Femur (tissue), 1 donor: ENCODE measurements at regions not wholly inside any gene's neighbourhood (a gene's known extent, or its start where the extent isn't known, plus 50 kb on each side); places are given as distances from the start of the nearest gene placed in this dataset.

Experiments used
- DNase-seq: peaks from one replicate; pipeline ENCODE4 v3.0.0-alpha.2; 2017

DNA sequence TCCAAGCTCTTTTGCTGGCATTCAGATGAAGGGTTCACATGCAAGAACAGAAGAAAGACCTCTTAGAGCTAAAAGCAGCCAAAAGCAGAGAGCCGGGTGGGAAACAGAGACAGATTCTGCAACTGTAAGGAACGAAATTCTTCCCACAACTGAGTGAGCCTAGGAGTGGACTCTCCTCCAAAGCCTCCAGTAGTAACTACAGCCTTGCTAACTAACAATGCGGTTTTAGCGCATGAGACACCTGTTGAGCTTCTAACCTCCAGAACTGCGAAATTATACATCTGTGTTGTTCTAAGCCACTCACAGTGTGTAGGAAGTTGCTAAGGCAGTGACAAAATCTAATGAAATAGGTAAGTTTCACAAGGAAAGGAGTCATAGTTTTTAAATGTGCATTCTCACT is 98.1 kb upstream of the SLITRK1 start:
- no peak for DNase-seq

DNA sequence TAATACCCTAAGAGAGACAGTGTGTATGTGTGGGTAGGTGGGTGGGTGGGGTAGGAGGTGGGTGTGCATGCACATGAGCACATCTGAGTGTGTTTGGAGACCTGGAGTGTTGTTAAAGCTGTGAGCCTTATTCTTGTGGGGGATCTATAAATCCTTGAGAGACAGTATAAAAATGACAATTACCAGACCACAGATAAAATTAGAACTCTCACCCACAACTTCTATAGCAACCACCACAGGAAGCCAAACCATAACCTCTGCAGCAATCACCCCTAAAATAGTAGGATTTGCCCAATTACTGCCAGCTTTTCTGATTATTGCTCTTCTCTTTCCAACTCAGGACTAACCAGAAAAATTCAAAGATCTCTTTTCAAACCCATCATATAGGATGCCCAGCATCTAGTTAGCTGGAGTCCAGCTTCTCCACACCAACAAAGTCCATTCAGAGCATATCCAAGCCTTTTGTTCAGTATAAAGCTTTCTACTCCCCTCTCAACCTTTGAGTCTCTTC is 93.4 kb upstream of the SLITRK1 start:
- no peak for DNase-seq

DNA sequence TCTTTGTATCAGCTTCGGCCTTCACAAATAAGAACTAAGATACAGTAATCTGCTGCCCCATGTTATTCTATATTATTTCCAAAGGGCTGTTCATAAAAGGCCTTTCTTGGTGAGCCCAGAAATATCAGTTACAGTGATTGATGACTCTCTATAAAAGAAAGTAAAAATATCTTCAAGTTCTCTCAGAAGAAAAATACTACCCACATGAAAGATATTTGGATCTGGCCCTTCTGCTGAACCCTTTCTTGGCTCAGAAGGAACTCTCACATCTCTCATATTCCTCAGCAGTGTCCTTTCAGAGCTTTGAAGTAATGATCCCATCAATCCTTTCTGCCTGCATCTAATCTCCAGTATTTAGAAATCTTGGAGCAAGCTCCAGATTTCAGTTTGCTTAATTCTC is 76.3 kb upstream of the SLITRK1 start:
- no peak for DNase-seq

DNA sequence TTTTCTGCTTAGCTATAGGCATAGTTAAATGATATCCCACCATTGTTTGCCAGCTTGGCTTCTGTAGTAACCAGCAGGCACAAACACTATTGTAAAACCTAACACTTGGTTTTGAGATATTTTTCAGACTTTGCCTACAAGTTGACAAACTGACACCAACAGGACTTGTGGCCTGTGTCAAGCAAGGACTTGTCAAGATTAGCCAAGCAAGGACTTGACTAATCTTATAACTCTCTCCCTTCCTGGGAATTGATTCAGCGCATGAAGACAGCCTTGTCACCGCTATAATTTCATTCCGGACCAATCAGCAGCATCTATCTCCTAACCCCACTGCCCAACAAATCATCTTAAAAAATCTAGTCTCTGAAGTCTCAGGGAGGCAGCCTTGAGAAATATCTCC is 72.7 kb upstream of the SLITRK1 start:
- DNase-seq = no peak

DNA sequence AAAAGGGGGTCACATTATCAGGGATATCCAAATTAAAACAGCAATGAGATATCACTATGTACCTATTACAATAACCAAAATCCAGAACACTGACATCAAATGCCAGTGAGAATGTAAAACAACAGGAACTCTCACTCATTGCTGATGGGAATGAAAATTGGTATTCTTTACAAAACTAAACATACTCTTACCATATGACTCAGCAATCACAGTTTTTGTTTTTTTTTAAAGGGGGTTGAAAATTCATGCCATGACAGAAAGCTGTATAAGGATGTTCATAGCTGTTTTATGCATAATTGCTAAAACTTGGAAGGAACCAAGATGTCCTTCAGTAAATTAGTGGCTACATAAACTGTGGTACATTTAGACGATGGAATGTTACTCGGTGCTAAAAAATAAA is 71.6 kb upstream of the SLITRK1 start:
- no peak for DNase-seq

DNA sequence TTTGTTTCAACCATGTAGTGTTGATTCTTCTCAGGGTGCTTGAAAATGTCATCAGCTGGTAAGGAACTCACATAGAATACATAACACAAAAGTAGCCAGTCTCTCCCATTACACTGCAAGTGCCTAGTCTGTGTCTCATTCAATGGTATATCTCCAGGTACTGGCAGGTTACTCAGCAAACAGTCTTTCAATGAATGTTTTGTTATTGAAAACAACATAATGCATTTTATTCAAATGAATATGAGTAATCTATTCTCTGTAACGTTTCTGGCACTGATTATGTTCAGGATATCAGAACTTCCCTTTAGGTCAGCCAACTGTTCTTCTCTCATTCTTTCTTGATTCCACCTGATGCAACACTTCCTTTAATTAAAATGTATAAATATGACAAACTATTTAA is 68.0 kb upstream of the SLITRK1 start:
- DNase-seq = no peak

DNA sequence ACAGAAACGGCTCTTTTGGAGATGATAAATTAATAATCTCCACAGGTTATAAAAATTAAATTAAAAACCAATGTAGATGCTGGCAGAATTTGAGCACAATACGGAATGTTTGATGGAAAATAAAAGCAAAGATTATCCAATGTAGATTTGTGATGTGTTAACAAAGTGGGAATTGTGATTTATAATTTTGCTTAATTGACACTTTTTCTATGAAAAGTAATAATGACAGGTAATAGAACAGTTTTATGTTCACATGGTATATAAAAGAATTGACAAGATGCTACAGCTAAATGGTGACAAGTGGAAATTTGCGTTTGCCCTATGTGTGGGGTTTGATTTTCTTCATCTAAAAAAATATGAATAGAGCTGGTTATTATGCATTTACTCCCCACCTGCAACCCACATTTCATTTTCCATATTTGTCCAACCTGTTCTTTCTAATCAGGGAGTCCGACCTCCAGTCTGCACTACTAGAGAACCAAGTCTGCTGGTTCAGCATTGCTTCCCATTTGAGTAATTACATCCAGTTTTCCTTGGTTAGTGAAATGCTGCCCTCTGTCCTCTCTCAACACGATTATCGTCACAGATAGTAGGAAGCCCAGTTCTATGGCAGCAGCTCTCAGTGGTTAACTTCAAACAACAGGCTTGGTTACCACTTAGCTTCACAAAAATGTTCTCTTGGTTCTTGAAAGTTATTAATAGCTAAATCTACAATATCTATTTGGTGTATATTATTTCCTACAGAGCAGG is 61.4 kb upstream of the SLITRK1 start:
- no peak for DNase-seq

DNA sequence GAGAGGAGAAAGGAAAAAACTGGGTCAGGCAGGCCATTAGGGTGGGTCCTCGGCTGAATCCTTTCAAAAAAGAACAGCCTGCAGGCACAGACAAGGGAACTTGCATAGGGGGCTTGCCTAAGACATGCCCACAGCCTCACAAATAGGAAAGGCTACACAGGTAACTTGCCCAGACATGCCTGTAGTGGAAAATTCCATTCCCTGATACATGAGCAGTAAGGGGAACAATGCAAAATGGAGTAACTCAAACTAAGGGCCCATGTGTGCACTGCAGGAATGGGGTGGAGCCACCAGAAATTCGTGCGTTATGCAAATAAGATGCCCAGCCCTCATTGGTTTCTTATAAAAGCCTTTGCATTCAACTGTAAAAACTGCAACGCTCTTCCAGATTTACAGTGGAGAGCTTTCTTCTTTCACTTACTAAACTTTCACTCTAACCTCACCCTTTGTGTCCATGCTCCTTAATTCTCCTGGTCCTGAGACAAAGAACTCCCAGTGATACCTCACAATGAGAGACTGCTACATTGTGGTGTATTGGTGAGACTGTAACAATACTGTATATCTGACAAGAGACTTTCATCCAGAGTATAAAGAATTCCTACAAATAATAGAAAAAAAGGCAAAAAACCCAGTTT is 59.5 kb upstream of the SLITRK1 start:
- no peak for DNase-seq

DNA sequence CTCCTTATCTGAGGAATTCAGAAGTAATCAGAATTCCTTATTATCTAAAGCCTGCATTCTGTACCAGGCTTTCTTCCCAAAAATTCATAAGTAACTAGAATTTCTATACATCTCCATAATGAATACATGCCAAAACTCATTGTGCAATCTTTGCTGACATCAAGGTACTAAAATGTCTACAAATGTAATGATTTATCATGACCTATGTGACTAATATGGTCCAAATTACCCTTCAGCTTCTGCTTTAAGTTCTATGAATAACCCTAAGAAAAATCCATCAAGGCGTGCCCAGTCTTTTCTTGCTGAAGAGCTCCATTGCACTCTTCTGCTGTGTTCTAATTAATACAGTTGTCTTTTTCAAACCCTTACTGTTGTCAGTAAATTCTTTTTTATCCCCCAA is 58.5 kb upstream of the SLITRK1 start:
- DNase-seq = no peak

DNA sequence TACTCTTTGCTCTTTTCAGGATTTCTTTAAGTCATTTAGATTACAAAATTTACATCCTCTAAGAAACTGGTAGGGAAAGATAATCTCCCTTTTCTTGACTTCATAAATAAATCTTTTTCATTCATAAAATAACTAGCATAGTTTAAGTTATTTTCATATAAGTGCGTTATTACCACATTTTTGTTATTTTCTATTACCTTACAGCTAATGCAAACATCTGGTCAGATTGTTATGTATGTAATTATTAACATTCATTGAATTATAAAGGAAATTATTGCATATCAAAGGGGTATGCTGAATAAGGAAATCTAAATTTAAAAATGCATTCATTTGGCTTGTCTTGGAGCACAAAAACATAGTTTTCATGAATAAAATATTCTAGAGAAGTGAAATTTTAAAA is 55.3 kb upstream of the SLITRK1 start:
- no peak for DNase-seq

DNA sequence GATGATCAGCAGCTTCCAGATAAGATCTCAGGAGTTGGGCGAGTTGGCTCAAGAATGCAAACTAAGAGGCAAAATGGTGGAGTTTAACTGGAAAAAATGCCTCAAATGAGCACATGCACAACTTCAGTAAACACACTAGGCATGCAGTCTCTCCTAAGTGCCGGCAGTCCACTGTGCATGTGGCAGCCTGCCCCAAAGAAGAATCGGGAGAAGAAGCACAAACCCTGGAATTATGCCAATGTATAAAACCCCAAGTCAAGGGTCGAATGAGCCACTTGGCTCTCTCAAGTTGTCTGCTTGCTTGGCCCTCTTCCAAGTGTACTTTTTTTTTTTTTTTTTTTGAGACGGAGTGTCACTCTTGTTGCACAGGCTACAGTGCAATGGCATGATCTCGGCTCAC is 53.3 kb upstream of the SLITRK1 start:
- no peak for DNase-seq
